ENCODE measurements at regions not wholly inside any gene's neighbourhood (a gene's known extent, or its start where the extent isn't known, plus 50 kb on each side); places are given as distances from the start of the nearest gene placed in this dataset.

- Histone ChIP-seq H3K4me3 (replicated peaks; ENCODE audit: low read depth, low read length) (no peak overlapping the region), H3K36me3 (ENCODE audit: control insufficient read depth, insufficient read depth, low read length) (no peaks in the 10 kb centered on the region), H3K27me3 (replicated peaks; ENCODE audit: control insufficient read depth, insufficient read depth, low read length) (no peaks in the 10 kb centered on the region)
- no peak for DNase-seq (ENCODE audit: extremely low read depth, insufficient read length)
- no peak for TF ChIP-seq CTCF (IDR thresholded peaks at IDR 0.05; ENCODE audit: insufficient read depth, low read length, poor library complexity, severe bottlenecking)
These were observed 235.1 kb downstream of the GRB14 start for GRCh38 chr2:164386231-164386630.

GRCh38 chr2:164384434-164384833 lies 236.8 kb downstream of the GRB14 start:
- TF ChIP-seq CTCF (IDR thresholded peaks at IDR 0.05; ENCODE audit: insufficient read depth, low read length, poor library complexity, severe bottlenecking) = no peak
- Histone ChIP-seq H3K27me3 (replicated peaks; ENCODE audit: control insufficient read depth, insufficient read depth, low read length) (no peaks in the 10 kb centered on the region), H3K4me3 (replicated peaks; ENCODE audit: low read depth, low read length) (no peak overlapping the region), H3K36me3 (ENCODE audit: control insufficient read depth, insufficient read depth, low read length) (no peaks in the 10 kb centered on the region)
- DNase-seq (ENCODE audit: extremely low read depth, insufficient read length) = no peak

- no peaks in the 10 kb centered on the region for H3K27me3 ChIP-seq (replicated peaks; ENCODE audit: control insufficient read depth, insufficient read depth, low read length)
- H3K36me3 ChIP-seq (ENCODE audit: control insufficient read depth, insufficient read depth, low read length) = no peaks in the 10 kb centered on the region
- no peak overlapping the region for H3K4me3 ChIP-seq (replicated peaks; ENCODE audit: low read depth, low read length)
- no peak for DNase-seq (ENCODE audit: extremely low read depth, insufficient read length)
- TF ChIP-seq CTCF (IDR thresholded peaks at IDR 0.05; ENCODE audit: insufficient read depth, low read length, poor library complexity, severe bottlenecking) = no peak
These were observed 249.4 kb downstream of the GRB14 start for GRCh38 chr2:164371916-164372315.

GRCh38 chr2:164369366-164369765 lies 251.9 kb downstream of the GRB14 start:
- no peak for TF ChIP-seq CTCF (IDR thresholded peaks at IDR 0.05; ENCODE audit: insufficient read depth, low read length, poor library complexity, severe bottlenecking)
- Histone ChIP-seq H3K4me3 (replicated peaks; ENCODE audit: low read depth, low read length) (no peak overlapping the region), H3K36me3 (ENCODE audit: control insufficient read depth, insufficient read depth, low read length) (no peaks in the 10 kb centered on the region), H3K27me3 (replicated peaks; ENCODE audit: control insufficient read depth, insufficient read depth, low read length) (no peaks in the 10 kb centered on the region)
- DNase-seq (ENCODE audit: extremely low read depth, insufficient read length) = no peak

GRCh38 chr2:164368896-164369295 lies 252.4 kb downstream of the GRB14 start:
- no peak for DNase-seq (ENCODE audit: extremely low read depth, insufficient read length)
- Histone ChIP-seq H3K4me3 (replicated peaks; ENCODE audit: low read depth, low read length) (no peak overlapping the region), H3K27me3 (replicated peaks; ENCODE audit: control insufficient read depth, insufficient read depth, low read length) (no peaks in the 10 kb centered on the region), H3K36me3 (ENCODE audit: control insufficient read depth, insufficient read depth, low read length) (no peaks in the 10 kb centered on the region)
- no peak for TF ChIP-seq CTCF (IDR thresholded peaks at IDR 0.05; ENCODE audit: insufficient read depth, low read length, poor library complexity, severe bottlenecking)

- no peaks in the 10 kb centered on the region for H3K27me3 ChIP-seq (replicated peaks; ENCODE audit: control insufficient read depth, insufficient read depth, low read length)
- no peak for TF ChIP-seq CTCF (IDR thresholded peaks at IDR 0.05; ENCODE audit: insufficient read depth, low read length, poor library complexity, severe bottlenecking)
- H3K36me3 ChIP-seq (ENCODE audit: control insufficient read depth, insufficient read depth, low read length) = no peaks in the 10 kb centered on the region
- DNase-seq (ENCODE audit: extremely low read depth, insufficient read length) = no peak
- no peak overlapping the region for H3K4me3 ChIP-seq (replicated peaks; ENCODE audit: low read depth, low read length)
These were observed 257.6 kb downstream of the GRB14 start for GRCh38 chr2:164363646-164364045.

All from GM06990 (cell line).